Epithelial cell of proximal tubule (primary cell): ENCODE measurements at regions not wholly inside any gene's neighbourhood (a gene's known extent, or its start where the extent isn't known, plus 50 kb on each side); places are given as distances from the start of the nearest gene placed in this dataset.
A peak's percentile ranks its signal among the peaks of the same experiment; 100 is the strongest.

Experiments used
- DNase-seq: peaks from one replicate; pipeline ENCODE4 v3.0.0-alpha.2; 2011; ENCODE audit warnings: low read depth
- H3K4me3 ChIP-seq: 2 replicates; pipeline ENCODE4 v1.5.1; 2011; ENCODE audit warnings: low read depth, mild to moderate bottlenecking, low read length
- TF ChIP-seq, protein P1 (sequence below): conservative IDR thresholded peaks from 2 replicates; pipeline ENCODE4 v1.5.1; 2012; ENCODE audit warnings: low read depth, mild to moderate bottlenecking, low read length

DNA sequence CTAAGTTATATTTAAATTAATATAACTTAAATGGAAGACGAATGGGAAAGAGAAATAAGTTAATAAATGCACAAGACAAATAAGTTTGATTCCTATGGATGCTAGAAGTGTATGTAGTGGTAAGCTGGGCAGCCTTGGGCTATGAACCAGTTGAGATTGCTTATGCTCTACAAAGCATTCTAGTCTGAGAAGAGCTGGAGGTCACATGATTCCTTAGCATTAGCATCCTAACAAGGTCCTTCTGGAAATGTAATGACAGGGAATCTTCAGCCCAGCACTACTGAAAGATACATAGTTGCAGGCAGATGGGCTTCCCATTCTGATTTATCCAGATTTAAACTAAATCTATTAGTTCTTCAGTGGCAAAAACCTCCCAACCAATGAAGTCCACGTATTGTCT, 102.3 kb upstream of the ESRRG start:
- DNase-seq: no peak
- TF ChIP-seq, protein P1, sequence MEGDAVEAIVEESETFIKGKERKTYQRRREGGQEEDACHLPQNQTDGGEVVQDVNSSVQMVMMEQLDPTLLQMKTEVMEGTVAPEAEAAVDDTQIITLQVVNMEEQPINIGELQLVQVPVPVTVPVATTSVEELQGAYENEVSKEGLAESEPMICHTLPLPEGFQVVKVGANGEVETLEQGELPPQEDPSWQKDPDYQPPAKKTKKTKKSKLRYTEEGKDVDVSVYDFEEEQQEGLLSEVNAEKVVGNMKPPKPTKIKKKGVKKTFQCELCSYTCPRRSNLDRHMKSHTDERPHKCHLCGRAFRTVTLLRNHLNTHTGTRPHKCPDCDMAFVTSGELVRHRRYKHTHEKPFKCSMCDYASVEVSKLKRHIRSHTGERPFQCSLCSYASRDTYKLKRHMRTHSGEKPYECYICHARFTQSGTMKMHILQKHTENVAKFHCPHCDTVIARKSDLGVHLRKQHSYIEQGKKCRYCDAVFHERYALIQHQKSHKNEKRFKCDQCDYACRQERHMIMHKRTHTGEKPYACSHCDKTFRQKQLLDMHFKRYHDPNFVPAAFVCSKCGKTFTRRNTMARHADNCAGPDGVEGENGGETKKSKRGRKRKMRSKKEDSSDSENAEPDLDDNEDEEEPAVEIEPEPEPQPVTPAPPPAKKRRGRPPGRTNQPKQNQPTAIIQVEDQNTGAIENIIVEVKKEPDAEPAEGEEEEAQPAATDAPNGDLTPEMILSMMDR: no peak
- H3K4me3 ChIP-seq: no peak overlapping the region

- no peak overlapping the region for H3K4me3 ChIP-seq
- peak; percentile 50 for DNase-seq
- TF ChIP-seq, protein P1: no peak
Observed at GRCh38 chr1:216824511-216824910, 101.3 kb upstream of the ESRRG start.

GRCh38 chr1:216823731-216824130, 100.5 kb upstream of the ESRRG start:
- TF ChIP-seq, protein P1: no peak
- DNase-seq: no peak
- no peak overlapping the region for H3K4me3 ChIP-seq

GRCh38 chr1:216822480-216822879, 99.3 kb upstream of the ESRRG start:
- TF ChIP-seq, protein P1: no peak
- H3K4me3 ChIP-seq: no peak overlapping the region
- DNase-seq: no peak

GRCh38 chr1:216820345-216820744, 97.1 kb upstream of the ESRRG start:
- no peak for DNase-seq
- TF ChIP-seq, protein P1: no peak
- no peak overlapping the region for H3K4me3 ChIP-seq

DNA sequence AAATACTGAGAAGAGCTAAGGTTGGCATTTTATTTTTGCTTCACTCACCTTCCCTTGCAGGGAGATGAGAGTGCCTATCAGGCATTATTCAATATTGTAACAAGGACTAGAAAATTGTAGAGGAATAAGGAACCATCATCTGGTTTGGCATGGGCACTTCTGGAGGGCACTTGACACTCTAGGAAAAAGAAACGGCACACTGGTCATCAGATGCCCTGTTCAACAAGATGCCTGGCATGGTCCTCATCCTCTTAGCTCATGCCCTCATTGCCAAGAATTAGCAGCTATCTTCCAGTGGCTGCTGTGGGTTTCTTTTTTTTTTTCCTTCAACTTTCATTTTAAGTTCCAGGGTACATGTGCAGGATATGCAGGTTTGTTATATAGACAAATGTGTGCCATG, 95.1 kb upstream of the ESRRG start:
- TF ChIP-seq, protein P1: no peak
- H3K4me3 ChIP-seq: no peak overlapping the region
- DNase-seq: no peak

DNA sequence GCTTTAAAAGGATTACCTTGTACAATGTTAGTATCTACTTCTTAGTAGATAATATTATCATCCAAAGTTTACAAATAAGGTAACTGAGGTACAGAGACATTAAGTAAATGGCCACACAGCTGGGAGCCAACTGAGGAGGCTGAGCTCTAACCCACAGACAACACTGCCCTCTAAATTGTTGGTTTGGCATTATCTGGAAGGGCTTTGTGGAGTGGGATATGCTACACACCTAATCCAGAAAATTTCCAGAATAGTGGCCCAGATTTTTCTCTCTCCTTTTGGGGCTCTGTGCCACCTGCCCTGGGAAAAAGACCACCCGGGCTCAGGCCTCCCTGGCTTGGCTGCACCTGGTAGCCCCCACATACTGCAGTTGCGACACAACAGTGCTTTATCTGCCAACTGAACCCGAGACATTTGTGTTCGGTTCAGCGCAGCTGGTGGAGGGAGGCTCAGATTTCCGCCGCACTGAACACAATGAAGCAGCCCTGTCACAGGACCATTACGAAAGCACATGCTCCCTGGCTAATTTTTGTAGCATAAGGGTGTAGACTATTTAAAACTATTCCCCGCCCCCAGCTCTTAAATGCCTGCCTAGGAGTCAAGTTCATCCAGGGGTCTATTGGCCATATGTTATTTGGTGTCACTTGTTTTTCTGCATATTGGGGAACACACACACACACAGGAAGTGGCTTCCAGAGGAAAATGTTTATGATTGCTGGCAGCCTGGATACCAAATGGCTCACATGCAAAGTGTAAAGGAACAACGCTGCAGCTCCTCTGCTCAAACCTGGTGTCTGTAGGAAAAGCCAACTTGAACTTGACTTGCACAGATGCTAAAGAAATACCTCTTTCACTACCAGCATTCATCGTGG, 92.3 kb upstream of the ESRRG start:
- no peak overlapping the region for H3K4me3 ChIP-seq
- no peak for DNase-seq
- TF ChIP-seq, protein P1: no peak
